HG03280 (cell line): ENCODE measurements at regions not wholly inside any gene's neighbourhood (a gene's known extent, or its start where the extent isn't known, plus 50 kb on each side); places are given as distances from the start of the nearest gene placed in this dataset.
A peak's percentile ranks its signal among the peaks of the same experiment; 100 is the strongest.

Experiments used
- ATAC-seq: cut with Tn5 transposase; IDR thresholded peaks from one replicate; pipeline ENCODE4 v1.9.1; 2021; ENCODE audit warnings: mild to moderate bottlenecking, moderate library complexity; ENCODE audit not compliant: unreplicated experiment

DNA sequence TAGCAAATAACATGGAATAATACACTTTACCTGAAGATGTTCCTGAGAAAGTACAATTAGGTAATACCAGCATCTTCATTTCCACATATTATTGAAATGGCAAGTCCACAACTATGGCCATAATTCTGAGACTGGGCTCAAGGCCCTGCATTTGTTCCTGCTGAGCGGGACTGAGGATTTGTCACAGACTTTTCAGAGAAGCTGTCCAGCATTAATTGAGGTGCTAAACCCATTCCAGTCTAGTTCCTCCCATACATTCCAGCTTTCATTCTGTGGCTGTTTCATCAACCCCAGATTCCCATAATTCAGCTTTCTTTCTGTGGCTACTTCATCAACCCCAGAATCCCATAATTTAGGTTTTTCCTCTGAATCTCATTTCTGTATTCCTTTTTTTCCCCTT lies 293.4 kb upstream of the GBE1 start:
- ATAC-seq, result no peak

DNA sequence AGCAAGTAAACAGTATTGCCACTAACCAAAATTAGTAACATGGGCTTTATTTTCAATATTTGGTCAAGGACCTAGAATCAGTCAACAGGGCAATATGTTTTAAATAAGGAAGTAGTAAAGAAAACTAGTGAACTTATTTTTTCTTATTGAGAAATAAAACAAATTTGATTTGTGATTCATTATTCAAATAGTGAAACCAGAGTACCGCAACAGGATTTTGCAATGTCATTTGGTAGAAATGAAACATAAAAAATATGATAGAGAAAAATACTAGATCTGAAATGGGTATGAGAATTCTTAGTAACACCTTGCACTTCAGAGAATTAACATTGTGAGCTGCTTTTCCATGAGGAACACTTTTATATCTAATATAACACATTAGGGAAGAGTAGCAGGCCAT lies 291.8 kb upstream of the GBE1 start:
- no peak for ATAC-seq

DNA sequence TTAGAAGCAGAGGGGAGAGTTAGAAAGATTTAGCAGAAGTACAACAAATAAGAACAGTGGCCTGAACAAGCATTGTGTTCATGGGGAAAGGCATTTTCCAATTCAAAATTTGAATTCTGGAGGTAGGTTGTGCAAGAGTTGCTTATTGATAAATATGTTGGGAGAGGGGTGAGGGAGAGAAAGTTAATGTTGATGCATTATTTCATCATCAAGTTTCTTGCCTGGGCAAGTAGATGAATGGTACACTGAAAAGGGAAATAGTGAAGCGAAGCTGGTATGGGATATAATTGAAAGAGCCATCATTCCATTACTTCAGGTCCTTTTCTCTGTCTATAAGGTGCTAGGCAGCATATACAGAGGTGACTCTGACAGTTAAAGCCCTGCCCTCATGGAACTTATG lies 288.9 kb upstream of the GBE1 start:
- ATAC-seq, result no peak

DNA sequence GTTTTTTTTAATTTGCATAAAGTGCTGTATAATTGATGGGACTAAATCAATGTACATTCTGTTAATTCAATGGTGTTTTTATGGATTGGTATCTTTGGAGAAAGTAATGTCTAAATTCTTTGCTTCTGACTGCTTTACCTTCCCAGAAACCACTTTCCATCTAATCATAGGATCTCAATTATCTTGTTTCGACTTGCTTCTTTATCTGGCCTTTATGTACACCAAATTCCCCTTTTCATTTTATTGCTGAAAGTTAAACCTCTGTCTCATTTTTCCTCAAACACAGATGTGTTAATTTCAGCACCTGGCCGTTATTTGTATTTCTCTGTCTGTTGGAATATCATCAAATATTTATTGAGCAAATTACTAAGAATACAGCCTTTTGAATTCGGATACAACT lies 287.3 kb upstream of the GBE1 start:
- no peak for ATAC-seq

DNA sequence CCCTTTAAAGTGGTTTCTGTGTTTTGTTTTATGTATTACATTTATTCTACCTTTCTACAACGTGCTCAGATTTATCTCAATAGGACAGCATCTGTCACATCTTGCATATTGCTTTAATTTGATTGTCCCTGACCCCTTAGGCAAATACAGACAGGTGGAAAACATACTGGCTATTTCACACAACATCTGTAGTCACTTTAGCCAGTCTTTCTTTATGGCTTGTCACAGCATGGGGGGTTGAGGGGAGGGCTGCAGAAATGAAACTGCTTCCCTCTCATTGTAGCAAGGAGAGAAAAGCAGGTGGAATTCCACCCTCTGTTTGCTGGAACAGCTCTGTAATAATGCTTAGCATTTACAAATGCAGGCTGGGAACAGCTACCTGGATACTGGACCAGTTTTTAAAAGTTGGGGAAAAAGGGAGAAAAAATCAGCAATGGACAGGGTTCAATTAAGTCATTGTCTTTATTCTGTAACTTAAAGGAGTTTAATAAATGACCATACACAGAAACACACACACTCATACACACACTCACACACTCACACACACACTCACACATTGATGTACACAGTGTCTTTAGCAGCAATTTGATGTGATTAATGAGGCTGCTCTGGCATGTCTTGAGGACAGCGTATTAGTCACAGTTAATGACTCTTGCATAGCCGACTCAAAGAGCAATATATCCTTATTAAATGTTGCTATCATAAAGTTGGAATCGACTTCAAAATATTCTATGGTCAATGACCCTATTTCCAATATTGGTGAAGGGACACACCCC lies 283.7 kb upstream of the GBE1 start:
- ATAC-seq, result no peak

DNA sequence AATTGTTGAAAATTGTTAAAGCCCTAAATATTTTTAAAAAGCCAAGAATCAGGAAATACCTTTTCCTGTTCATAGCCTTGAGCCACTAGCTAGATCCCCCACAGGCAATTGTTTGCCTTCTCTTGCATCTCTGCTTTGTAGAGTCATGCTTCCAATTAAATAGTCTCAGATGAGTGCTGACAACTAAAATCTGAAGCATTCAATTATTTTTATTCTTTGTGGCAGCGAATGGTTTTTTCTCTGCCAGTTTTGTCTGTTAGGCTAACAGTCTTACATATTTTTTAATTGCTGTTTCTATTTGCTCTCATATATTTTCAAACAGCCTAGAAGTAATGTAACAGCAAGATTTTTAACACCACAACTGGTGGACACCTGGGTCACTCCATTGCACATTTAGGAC lies 277.1 kb upstream of the GBE1 start:
- ATAC-seq, result no peak

DNA sequence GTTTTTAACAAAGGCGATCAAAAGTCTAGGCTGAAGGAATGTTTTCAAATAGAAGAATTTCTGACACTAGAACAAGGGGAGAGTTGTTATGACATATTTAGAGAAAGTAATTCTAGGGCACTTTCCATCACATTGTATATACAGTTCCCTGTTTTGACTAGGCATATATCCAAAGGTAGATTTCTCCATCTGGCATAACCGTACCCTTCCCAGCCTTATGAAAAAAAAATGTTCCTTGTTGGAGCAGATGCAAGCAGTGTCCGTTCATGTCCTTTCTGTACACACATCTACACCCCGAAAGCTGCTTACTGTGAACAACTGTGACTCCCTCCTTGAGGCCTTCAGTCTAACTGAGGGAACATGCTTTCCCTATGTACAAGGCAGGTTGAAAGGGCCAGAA lies 271.7 kb upstream of the GBE1 start:
- ATAC-seq, result no peak

DNA sequence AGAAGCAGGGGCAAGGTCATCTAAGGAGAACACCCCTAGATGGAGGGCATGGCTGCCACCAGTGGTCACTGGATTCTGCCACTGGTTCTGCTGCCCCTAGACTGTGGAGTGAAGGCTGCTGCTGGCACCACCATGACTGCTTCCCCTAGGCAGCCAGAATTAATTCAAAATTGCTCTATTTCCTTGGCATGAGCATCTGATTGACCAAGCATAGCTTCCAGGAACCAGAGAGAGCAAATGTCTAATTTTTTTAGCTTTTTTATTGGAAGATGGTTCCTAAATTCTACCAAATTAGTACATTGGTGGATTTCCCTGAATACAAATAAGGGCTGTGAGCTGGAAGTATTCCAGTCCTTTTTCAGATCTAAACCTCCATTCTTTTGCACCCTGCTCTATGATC lies 270.2 kb upstream of the GBE1 start:
- ATAC-seq, result no peak

DNA sequence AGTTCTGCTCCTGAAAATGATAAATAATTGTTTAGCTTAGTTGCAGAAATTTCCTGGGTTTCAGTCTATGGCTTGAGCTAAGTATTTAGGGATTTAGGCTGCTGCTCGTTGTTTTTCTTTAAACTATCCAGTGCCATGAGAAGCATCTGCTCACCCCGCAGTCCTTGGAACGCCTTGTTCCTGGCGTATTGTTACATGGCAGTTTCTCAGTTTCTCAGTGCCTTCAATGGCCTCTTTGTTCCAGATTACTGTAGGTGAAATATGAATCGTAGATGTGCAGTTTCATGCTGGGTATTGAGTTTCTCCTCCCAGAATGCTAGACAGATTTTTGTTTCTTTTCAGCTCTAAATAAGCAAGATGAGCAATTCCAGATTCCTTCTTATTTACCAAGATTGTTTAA lies 269.5 kb upstream of the GBE1 start:
- no peak for ATAC-seq

DNA sequence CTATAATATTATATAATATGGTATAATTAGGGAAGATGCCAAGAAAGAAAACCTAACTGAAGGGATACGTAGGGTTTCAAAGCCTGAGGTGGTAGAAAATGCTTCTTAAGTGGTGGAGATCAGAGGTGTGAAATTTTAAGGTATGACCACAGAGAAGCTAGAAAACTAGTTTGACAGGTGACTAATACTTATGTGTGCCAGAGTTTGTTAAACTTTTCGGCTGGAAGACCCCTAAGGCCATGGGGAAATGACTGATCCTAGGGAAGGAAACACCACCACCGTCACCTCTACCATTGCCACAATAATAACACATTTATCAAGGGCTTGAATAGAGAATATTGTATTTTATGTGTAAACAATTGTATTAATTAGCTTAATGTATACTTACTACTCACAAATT lies 261.4 kb upstream of the GBE1 start:
- ATAC-seq, result no peak

DNA sequence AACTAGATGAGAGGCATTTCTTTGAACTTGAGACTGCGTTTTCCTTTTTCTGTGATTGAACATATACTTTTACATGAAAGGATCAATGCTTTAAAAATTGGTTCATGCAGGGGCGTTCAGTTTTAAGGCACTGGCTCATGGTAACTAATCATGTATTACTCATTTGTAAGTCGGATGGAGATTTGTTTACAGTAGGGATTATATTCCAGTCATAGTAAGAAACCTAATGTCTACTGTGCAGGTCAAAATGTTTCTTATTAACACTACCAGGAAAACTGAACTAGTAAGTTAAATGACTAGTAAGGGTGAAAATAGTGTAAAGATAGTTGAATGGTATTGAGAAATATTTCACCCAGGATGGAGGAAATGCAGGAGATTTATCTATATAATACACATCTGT lies 258.8 kb upstream of the GBE1 start:
- no peak for ATAC-seq

DNA sequence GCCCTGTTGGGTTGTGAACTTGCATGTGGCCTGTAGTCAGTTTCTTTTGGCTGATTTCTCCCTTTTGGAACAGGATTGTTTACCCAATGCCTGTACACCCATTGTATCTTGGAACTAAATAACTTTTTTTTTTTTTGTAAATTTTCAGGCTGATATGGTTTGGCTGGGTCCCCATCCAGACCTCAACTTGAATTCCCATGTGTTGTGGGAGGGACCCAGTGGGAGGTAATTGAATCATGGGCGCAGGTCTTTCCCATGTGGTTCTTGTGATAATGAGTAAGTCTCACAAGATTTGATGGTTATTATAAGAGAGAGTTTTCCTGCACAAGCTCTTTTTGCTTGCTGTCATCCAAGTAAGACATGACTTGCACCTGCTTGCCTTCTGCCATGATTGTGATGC lies 253.8 kb upstream of the GBE1 start:
- no peak for ATAC-seq

DNA sequence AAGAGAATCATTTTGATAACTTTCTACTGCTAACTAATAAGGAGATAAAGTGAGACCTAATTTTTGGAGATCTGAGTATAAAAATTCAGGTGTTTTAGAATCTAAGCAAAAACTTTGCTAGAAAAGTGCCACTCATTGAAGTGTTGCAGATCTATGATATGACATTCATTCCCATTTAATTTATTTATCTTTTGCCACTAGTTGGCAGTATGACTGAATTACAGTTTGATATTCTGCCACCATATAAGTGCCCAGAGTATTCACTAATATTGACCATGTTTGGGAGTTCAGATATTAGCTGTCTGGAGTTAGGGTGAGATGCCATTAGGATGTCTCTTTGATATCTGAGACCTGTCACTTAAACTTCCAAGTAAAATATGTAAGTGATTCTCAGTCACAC lies 251.3 kb upstream of the GBE1 start:
- ATAC-seq, result no peak

DNA sequence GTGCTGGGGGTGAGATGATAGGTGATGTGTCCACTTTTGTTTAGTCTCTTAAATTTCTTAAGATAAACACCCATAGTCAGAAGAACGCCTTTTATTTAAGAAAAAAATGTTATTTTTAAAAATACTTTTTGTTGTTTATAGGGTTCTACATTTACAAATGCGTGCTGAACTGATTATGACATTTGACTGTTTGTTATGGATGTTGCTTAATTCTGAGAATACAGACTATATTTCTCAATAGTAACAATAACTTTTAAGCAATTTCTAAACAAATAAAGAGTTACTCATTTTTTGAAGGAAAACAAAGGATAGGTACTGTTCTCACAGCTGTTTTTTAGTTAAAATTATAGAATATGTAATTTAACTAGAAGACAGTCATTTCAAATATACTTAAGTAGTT lies 249.9 kb upstream of the GBE1 start:
- no peak for ATAC-seq

DNA sequence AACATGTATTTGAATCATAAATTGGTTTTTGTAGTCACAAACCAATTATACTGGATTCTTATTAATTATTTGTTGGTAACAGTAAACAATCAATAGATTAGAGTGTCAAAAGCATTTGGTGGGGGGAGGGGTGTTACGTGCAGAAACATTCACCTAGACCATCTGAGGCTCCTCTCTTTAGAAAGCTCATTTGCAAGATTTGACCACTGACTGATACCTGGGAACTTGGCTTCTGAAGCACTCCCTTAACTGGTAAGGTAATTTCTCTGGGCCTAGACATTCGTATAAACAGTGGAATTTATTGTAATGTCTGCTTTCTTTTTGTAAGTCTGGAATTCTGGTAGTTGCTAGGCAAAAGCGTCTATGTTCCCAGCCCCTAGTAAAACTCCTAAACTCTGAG lies 243.8 kb upstream of the GBE1 start:
- ATAC-seq, result no peak

DNA sequence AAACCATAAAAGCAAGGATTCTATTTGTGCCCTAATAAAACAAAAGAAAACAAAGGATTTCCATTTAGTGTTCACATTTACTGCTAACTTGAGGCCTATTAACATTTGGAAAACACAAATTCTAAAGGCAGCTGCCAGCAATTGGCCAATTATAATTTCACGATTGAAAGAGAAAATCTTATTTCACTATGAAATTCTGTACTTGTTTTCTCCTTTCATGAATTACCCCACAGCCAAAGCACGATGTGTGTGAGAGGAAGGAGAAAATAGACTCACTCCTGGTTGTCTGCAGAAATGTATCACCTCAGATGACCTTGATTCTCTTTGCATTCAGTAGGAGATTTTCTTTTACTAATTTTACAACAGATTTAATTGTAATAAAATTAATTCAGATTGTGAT lies 242.8 kb upstream of the GBE1 start:
- ATAC-seq, result no peak

DNA sequence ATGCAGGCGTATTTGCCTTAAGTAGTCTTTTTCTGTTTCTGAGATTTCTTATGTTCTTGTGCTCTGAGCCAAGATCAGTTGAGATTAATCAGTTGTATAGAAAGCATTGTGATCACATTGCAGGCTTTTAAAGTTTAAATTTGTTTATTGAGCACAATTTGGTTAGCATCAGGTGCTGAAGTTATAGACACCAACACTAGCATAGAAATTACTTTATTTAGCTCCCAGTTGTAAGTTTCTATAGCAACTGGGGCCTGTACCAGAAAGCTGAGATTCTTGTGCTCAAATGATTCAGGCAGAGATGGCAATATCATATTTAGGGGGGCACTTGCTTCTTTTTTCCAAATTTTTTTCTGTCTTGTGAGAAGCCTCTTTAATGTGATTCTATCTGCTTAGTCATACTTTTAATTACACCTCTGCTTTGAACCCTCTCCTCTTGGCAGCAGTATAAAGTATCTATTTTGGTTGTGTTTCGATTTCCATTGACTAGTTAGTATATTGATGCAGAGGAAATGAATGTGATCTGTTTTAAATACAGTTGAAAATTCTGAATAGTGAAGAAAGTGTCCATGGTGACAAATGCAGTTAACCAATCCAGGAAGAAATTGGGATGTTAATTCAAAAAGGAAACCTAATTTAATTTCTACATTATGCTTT lies 241.7 kb upstream of the GBE1 start:
- peak; percentile 39 for ATAC-seq

DNA sequence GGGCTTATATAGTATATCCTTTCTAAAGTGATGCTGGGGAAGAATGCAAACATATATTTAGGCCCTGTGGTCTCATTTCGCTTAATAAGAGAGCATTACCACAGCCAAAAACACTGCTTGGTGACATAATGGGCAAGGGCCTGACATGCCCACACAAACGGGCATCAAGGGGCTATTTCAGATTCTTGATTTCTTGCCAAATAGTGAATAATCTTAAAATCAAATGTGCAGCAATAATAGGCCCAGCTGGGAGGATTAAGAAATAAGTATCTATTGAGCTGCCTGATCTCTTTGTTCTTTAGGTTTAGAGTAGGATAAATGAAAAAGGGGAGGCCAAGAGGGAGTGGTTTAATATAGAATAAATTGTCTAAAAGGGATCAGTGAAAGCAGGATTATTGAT lies 241.0 kb upstream of the GBE1 start:
- no peak for ATAC-seq

DNA sequence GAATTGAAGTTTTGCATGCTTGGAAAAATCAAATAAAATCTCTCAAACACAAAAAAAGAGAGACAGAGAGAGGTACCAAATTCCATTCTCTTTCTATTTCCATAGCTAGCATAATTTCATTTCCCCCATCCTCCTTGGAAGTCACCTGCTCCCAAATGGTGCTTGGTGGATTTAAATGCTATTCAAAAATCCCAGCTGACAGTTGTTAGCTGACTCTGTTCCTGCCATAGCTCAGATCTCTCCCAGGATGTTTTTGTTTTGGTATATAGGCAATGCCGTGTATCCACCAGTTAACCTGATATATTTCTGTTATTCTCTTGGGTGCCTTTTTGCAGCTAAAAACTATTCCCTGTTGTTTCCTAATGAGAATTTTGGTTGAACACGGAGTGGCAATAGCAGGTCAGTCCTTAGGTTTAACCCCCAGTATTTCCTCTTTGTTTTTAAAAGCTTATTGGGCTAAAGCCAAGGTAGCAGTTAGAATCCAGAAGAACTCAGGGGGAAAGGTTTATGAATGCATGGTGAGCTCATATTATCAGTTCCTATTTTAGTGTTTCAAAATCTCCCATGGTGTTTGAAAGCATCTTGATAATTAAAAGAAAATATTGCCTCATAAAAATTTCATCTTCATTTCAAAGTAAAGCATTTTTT lies 240.0 kb upstream of the GBE1 start:
- no peak for ATAC-seq

DNA sequence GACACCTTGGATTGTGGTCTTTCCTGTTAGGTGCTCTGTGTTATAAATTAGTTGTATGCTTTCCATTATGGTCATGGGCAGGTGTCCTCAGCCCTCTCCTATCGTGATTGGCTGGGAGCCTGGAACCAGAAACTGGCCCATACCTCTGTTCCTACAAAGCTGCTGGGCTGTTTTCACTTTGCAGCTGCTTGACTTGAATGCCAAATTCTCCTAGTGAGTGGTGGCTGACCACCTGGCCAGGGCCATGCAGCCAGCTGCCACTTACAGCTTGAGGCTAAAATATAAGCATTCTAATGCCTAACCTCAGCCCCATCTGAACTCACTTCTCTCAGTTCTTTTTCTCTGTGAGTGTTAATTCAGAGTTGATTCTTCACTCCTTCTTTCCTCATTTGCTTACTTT lies 239.3 kb upstream of the GBE1 start:
- ATAC-seq, result no peak

DNA sequence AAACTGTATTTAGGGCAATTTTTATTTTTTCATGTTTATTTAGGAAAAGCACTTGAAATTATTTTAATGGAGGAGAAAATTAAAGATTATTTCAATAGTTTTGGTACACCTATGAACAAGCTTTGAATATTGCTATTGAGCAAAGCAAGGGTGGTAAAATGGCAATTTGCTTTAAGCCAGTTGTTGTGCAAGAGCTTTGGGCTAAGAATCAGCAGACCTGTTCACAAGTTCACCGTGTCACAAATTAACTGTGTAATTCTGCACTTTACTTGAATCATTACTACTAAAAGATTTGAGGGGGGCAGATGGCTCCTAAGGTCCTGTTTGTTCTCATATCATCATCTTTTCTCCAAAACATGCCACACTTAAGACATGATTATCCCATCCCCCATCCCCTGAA lies 238.9 kb upstream of the GBE1 start:
- no peak for ATAC-seq

DNA sequence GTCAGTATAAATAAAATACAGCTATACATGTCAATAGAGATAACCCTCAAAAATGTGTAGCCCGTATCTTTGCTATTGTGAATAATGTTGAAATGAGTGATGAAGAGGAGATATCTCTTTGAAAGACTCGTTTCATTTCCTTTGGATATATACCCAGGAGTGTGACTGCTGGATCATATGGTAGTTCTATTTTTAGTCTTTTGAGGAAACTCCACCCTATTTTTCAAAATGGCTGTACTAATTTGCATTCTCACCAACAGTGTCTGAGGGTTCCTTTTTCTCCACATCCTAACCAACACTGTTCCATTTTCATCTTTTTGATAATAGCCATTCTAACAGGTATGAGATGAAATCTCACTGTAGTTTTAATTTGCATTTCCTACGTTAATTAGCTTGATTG lies 237.5 kb upstream of the GBE1 start:
- no peak for ATAC-seq
